ENCODE measurements at regions not wholly inside any gene's neighbourhood (a gene's known extent, or its start where the extent isn't known, plus 50 kb on each side); places are given as distances from the start of the nearest gene placed in this dataset.
"Not testable (repeated sequence)": the region's sequence is repeated elsewhere in the genome, so short reads cannot be mapped to it uniquely, and the experiment has no call there.

DNA sequence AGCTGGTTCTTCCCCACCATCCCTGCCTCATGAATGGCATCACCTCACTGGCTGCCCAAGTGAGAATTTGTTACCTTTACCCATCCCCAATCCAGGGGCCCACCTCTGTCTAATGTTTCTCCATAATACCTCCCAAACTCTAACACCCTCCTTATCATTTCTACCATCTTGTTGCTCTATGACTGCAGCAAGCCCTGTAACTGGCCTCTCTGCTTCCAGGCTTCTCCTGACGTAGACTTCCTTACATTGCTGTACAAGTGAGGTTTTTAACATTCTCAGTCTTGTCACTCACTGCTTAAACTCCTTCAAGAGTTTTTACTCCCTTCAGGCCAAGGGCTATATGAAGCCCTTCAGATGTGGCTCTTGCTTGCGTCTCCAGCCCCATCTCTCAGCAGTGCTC is 53.5 kb upstream of the KIF2A start:
- CTCF ChIA-PET = not testable (repeated sequence)

DNA sequence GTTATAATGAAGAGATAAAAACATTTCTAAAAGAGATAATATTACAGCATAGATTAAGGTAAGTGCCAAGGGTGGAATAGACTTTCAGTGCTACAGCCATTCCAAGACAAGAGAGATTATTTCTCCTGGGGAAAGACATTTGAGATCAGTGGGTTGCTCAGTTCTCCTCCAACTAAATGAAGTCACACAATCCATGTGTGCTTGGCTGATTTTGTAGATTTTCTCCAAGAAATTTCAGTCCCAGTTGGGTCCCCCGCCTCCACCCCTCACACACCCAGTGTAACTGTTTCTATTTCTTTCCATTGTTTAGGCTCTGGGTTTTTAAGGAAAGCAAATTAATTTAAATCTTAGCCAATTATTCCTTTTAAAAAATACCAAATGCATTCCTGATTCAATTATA is 50.5 kb upstream of the KIF2A start:
- H3K4me3 Mint-ChIP-seq (ENCODE audit: low read depth, unreplicated experiment); H3K36me3 Mint-ChIP-seq (ENCODE audit: insufficient read depth, unreplicated experiment); H3K9me3 Mint-ChIP-seq (ENCODE audit: low read depth, unreplicated experiment); CTCF ChIA-PET; H3K27me3 Mint-ChIP-seq (ENCODE audit: unreplicated experiment); intact Hi-C loops (cut with micrococcal nuclease; ENCODE audit: unreplicated experiment); DNase-seq; H3K27ac Mint-ChIP-seq (ENCODE audit: unreplicated experiment); BruUV-seq (replicated peaks): not testable (repeated sequence)
- peaks cover 10% of the 10 kb centered on the region for H3K4me1 Mint-ChIP-seq (ENCODE audit: low read depth, unreplicated experiment)

More for the DNA sequence above, 53.5 kb upstream of the KIF2A start:
- BruUV-seq (replicated peaks); intact Hi-C loops (cut with micrococcal nuclease; ENCODE audit: unreplicated experiment); H3K27ac Mint-ChIP-seq (ENCODE audit: unreplicated experiment); H3K27me3 Mint-ChIP-seq (ENCODE audit: unreplicated experiment); DNase-seq; H3K4me3 Mint-ChIP-seq (ENCODE audit: low read depth, unreplicated experiment); H3K9me3 Mint-ChIP-seq (ENCODE audit: low read depth, unreplicated experiment); H3K36me3 Mint-ChIP-seq (ENCODE audit: insufficient read depth, unreplicated experiment): not testable (repeated sequence)
- H3K4me1 Mint-ChIP-seq (ENCODE audit: low read depth, unreplicated experiment) = peaks cover 10% of the 10 kb centered on the region

DNA sequence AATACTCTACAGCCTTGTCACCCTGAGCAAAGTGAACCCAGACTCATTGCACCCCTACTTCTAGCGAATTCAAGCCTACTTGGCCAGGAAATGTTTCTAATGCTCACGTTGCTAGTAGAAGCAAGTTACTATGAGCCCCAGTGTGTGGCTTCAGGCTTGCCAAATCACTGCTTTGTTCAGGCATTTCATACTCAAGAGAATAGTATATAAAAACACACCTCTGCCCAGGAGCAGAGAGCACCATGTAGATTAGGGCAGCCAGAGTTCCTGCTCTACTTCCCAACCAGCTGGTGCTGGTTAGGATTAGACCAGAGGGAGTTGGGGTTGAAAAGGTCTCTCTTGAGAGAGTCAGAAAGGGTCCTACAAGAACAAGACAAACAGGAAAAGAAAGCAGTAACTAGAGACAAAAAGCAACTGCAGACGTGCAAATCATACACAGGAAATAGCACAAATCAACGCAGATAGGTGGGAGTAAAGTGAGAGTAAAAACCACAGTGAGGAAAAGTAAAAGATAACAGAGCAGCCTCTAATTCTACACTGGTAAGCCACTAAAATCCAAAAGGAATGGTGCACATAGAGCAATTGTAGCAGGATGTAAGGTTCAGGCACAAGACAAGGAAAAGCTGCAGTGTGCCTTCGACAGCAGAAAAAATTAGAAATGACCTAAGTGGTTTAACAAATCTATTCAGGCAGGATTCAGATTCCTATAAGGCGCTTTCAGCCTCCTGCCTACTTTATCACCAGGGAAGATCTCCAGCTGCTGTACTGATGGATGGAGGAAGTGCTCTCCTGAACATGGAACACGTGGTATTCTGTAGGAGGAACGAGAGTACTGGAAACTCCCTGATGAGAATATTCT is 49.6 kb upstream of the KIF2A start:
- H3K27me3 Mint-ChIP-seq (ENCODE audit: unreplicated experiment) = no peaks in the 10 kb centered on the region
- H3K4me3 Mint-ChIP-seq (ENCODE audit: low read depth, unreplicated experiment) = no peak overlapping the region
- no peaks in the 10 kb centered on the region for H3K36me3 Mint-ChIP-seq (ENCODE audit: insufficient read depth, unreplicated experiment)
- H3K4me1 Mint-ChIP-seq (ENCODE audit: low read depth, unreplicated experiment) = peaks cover 10% of the 10 kb centered on the region
- no peak for DNase-seq
- TF ChIP-seq, protein P1, sequence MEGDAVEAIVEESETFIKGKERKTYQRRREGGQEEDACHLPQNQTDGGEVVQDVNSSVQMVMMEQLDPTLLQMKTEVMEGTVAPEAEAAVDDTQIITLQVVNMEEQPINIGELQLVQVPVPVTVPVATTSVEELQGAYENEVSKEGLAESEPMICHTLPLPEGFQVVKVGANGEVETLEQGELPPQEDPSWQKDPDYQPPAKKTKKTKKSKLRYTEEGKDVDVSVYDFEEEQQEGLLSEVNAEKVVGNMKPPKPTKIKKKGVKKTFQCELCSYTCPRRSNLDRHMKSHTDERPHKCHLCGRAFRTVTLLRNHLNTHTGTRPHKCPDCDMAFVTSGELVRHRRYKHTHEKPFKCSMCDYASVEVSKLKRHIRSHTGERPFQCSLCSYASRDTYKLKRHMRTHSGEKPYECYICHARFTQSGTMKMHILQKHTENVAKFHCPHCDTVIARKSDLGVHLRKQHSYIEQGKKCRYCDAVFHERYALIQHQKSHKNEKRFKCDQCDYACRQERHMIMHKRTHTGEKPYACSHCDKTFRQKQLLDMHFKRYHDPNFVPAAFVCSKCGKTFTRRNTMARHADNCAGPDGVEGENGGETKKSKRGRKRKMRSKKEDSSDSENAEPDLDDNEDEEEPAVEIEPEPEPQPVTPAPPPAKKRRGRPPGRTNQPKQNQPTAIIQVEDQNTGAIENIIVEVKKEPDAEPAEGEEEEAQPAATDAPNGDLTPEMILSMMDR (IDR thresholded peaks at IDR 0.05; ENCODE audit: unreplicated experiment) = no peak
- intact Hi-C loops (cut with micrococcal nuclease; ENCODE audit: unreplicated experiment) = no loop called here
- no TSS peak for BruUV-seq (replicated peaks)
- peak overlapping the region; percentile 7 for H3K27ac Mint-ChIP-seq (ENCODE audit: unreplicated experiment)
- CTCF ChIA-PET = no interaction called here
- peaks cover 7% of the 10 kb centered on the region for H3K9me3 Mint-ChIP-seq (ENCODE audit: low read depth, unreplicated experiment)
